GM21447 (cell line): ENCODE measurements at regions not wholly inside any gene's neighbourhood (a gene's known extent, or its start where the extent isn't known, plus 50 kb on each side); places are given as distances from the start of the nearest gene placed in this dataset.
"Not testable (repeated sequence)": the region's sequence is repeated elsewhere in the genome, so short reads cannot be mapped to it uniquely, and the experiment has no call there.

Source experiments
- ATAC-seq: cut with Tn5 transposase; IDR thresholded peaks from one replicate; pipeline ENCODE4 v1.9.1; 2021; ENCODE audit not compliant: unreplicated experiment

- peak; percentile 92 for ATAC-seq
These were observed 450.7 kb downstream of the PTPRC start for GRCh38 chr1:199089393-199090122.

- not testable (repeated sequence) for ATAC-seq
These were observed 456.8 kb downstream of the PTPRC start for GRCh38 chr1:199095628-199096027.

GRCh38 chr1:199096591-199096990 is 457.8 kb downstream of the PTPRC start:
- ATAC-seq, result no peak

GRCh38 chr1:199098468-199098867 is 459.6 kb downstream of the PTPRC start:
- ATAC-seq, result no peak

GRCh38 chr1:199101139-199101538 is 462.3 kb downstream of the PTPRC start:
- no peak for ATAC-seq

- no peak for ATAC-seq
These were observed 462.8 kb downstream of the PTPRC start for GRCh38 chr1:199101635-199102034.

- ATAC-seq, result no peak
These were observed 463.4 kb downstream of the PTPRC start for GRCh38 chr1:199102239-199102638.

GRCh38 chr1:199109160-199109559 is 470.3 kb downstream of the PTPRC start:
- no peak for ATAC-seq

- ATAC-seq, result no peak
These were observed 473.5 kb downstream of the PTPRC start for GRCh38 chr1:199112365-199112764.

- no peak for ATAC-seq
These were observed 474.5 kb downstream of the PTPRC start for GRCh38 chr1:199113265-199113869.

GRCh38 chr1:199116488-199116887 is 477.6 kb downstream of the PTPRC start:
- no peak for ATAC-seq

- ATAC-seq, result no peak
These were observed 482.2 kb downstream of the PTPRC start for GRCh38 chr1:199121047-199121446.

- ATAC-seq, result no peak
These were observed 483.2 kb downstream of the PTPRC start for GRCh38 chr1:199122085-199122484.

- ATAC-seq, result no peak
These were observed 483.9 kb downstream of the PTPRC start for GRCh38 chr1:199122532-199123311.

GRCh38 chr1:199123615-199124014 is 484.8 kb downstream of the PTPRC start:
- ATAC-seq, result no peak

GRCh38 chr1:199124351-199124750 is 485.5 kb downstream of the PTPRC start:
- ATAC-seq, result no peak

- no peak for ATAC-seq
These were observed 490.4 kb downstream of the PTPRC start for GRCh38 chr1:199129247-199129646.

- no peak for ATAC-seq
These were observed 493.2 kb downstream of the PTPRC start for GRCh38 chr1:199132006-199132405.

GRCh38 chr1:199135901-199136300 is 497.1 kb downstream of the PTPRC start:
- ATAC-seq, result no peak

- no peak for ATAC-seq
These were observed 499.2 kb downstream of the PTPRC start for GRCh38 chr1:199138061-199138460.

GRCh38 chr1:199149591-199149990 is 510.8 kb downstream of the PTPRC start:
- no peak for ATAC-seq

GRCh38 chr1:199150756-199151155 is 511.9 kb downstream of the PTPRC start:
- no peak for ATAC-seq
